GM12865 (cell line): ENCODE measurements at regions not wholly inside any gene's neighbourhood (a gene's known extent, or its start where the extent isn't known, plus 50 kb on each side); places are given as distances from the start of the nearest gene placed in this dataset.

Experiments used
- DNase-seq: peaks from one replicate; pipeline ENCODE4 v3.0.0; 2010; ENCODE audit warnings: low read depth
- H3K4me3 ChIP-seq: 2 replicates; pipeline ENCODE4 v1.5.1; 2011; ENCODE audit warnings: mild to moderate bottlenecking, low read depth, low read length, control low read depth
- TF ChIP-seq, protein P1 (sequence below): IDR thresholded peaks from 2 replicates; pipeline ENCODE4 v1.5.1; 2011; ENCODE audit warnings: low read length, control low read depth, low read depth, inconsistent platforms; ENCODE audit not compliant: insufficient read depth; ENCODE audit errors: missing control alignments

DNA sequence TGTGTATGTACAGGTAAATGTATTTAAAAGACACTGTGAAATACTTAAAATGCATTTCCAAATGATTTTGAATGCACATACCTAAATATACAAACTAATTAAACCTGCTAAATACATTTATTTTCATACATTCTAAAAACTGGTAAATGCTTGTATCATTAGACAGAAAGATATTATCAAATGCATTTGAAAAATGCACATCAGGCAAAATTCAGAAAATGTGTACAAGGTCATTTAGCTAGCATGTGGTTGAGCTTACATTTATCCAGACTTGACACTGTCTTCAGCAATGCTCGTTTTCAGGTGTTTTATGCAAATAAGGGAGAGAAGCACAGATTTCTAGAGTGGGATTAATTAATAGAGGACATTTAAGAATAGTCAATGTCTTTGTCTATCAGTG is 374.2 kb downstream of the SUCLG1 start:
- TF ChIP-seq, protein P1, sequence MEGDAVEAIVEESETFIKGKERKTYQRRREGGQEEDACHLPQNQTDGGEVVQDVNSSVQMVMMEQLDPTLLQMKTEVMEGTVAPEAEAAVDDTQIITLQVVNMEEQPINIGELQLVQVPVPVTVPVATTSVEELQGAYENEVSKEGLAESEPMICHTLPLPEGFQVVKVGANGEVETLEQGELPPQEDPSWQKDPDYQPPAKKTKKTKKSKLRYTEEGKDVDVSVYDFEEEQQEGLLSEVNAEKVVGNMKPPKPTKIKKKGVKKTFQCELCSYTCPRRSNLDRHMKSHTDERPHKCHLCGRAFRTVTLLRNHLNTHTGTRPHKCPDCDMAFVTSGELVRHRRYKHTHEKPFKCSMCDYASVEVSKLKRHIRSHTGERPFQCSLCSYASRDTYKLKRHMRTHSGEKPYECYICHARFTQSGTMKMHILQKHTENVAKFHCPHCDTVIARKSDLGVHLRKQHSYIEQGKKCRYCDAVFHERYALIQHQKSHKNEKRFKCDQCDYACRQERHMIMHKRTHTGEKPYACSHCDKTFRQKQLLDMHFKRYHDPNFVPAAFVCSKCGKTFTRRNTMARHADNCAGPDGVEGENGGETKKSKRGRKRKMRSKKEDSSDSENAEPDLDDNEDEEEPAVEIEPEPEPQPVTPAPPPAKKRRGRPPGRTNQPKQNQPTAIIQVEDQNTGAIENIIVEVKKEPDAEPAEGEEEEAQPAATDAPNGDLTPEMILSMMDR = no peak
- no peak overlapping the region for H3K4me3 ChIP-seq
- DNase-seq = no peak

DNA sequence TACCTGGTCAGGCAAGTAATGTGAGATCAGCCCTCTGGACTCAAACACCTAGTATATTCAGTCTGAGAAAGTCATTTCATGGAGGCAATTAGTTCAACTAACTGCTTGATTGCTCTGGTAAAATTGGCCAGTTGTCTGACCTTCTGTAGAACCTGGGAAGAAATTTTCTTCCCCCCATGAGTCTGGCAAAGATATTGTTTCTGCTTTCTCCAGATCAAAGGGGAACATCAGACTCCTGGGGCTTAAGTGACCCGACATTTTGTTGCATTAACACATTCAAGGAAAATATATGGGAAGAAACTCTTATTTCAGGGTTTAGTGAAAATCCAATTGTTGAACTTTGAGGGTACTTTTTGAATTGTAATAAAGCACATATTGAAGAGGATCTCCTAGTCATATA is 375.1 kb downstream of the SUCLG1 start:
- DNase-seq = no peak
- TF ChIP-seq, protein P1 = no peak
- H3K4me3 ChIP-seq = no peak overlapping the region

DNA sequence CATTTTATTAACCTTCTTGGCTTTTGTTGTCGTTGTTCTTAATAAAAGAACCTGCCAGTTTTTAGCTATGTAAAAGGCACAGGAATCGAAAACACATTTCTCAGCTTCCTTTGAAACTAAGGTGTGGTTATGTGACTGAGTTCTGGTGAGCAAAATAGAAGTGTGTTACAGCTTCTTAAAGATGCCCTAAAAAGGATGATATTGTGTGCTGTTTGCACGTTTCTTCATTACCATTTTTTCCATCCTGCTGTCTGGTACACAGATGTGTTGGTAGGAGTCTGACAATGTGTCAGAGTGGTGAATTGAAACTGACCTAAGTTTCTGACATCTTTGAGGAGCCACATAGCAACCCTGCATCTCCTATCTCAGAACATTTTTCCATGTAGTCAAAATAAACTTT is 380.6 kb downstream of the SUCLG1 start:
- TF ChIP-seq, protein P1 = no peak
- DNase-seq = no peak
- no peak overlapping the region for H3K4me3 ChIP-seq

DNA sequence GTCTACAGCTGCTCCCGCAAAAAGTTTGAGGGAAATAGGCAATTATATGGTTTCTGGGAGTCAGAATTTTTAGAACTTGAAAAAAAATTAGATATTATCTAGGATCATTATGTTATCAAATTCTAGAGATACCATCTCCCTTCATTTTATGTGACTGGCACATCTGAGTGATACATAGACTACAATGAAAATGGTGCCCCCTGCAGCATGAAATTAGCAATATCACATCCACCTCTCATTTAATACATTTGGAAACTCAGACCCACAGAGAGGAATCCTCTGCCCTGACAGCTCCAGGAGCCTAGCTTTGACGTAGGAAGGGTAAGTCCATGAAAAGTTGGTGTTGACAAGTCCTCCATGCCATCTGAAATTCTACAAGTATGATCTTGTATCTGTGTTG is 381.6 kb downstream of the SUCLG1 start:
- TF ChIP-seq, protein P1 = peak; percentile 23
- DNase-seq = peak; percentile 24
- H3K4me3 ChIP-seq = no peak overlapping the region

DNA sequence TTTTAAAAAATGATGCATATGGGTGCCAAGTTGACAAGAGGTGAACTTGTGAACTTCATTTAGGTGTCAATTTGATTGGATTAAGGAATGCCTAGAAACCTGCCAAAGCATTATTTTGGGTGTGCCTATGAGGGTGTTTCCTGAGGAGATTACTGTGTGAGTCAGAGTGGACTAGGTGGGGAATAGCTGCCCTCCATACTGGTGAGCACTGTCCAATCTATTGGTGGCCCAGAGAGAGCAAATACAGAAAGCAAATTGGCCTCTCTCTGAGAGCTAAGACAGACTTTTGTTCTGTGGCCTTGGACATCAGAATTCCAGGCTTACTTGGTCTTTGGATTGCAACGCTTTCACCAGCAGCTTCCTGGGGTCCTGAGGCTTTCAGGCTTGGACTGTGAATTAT is 388.0 kb downstream of the SUCLG1 start:
- DNase-seq = no peak
- no peak overlapping the region for H3K4me3 ChIP-seq
- TF ChIP-seq, protein P1 = no peak

DNA sequence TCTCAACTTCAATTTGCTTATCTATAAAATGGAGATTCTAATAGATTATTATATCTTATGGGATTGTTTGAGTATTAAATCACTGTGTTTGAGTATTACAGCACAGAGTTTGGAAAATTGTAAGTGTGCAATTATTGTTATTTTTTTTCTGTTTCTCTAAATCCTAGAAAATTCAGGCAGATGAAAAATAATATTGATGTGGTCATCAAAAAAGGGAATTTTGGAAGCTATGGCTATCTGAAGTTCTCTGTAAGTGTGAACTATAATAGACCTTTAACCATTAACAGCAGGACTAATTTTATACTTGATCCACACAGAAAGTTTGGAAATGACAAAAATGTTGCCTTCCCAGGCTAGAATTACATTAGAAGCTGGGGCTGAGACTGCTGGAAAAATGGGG is 393.2 kb downstream of the SUCLG1 start:
- TF ChIP-seq, protein P1 = no peak
- H3K4me3 ChIP-seq = no peak overlapping the region
- DNase-seq = no peak

DNA sequence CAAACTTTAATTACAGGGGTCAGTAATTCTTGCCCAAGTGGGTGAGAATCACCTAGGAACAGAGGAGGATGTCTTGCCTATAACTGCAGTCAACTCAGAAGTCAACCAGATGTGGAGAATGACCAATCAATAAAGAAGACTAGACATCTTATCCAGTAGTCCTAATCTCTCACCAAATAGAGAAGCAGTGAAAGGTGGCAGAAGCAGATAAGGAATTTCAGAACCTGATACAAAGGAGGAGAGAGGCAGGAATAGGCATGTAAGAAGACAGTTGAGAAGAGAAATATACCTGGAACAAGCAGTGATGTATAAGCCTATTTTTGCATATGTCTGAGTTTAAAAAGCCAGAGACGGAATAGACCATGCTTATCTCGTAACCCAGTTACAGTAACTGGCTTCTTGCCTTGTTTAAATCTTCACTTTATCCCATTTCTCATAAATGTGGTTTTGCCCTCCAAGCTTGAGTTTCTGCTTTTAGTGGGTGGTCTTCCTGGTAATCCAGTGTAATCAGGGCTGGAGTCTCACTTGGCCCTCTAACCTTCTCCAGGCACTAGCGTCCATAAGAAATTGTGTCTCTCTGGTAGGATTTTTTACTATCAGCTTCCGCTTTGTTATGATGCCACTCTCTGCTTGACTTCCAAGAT is 401.0 kb downstream of the SUCLG1 start:
- TF ChIP-seq, protein P1 = no peak

More for the DNA sequence above, 401.0 kb downstream of the SUCLG1 start:
- no peak for DNase-seq
- no peak overlapping the region for H3K4me3 ChIP-seq
